SU-DHL-6 (cell line): ENCODE measurements at regions not wholly inside any gene's neighbourhood (a gene's known extent, or its start where the extent isn't known, plus 50 kb on each side); places are given as distances from the start of the nearest gene placed in this dataset.

ENCODE experiments used
- EZH2phosphoT487 ChIP-seq: fragments of 200-600 bp; sonication (generic), shearing (Covaris generic); conservative IDR thresholded peaks from 2 replicates; pipeline ENCODE4 v1.6.1; 2018; ENCODE audit warnings: mild to moderate bottlenecking, antibody characterized with exemption, low read length, moderate library complexity, mixed read lengths
- TF ChIP-seq, protein P1 (sequence below): fragments of 200-600 bp; sonication (generic); IDR thresholded peaks from one replicate; pipeline ENCODE4 v1.5.1; 2017; ENCODE audit warnings: antibody characterized with exemption, mild to moderate bottlenecking, low read length, moderate library complexity; ENCODE audit not compliant: insufficient read depth, poor library complexity, severe bottlenecking

GRCh38 chr16:76201385-76201784, 75.8 kb upstream of the CNTNAP4 start:
- TF ChIP-seq, protein P1, sequence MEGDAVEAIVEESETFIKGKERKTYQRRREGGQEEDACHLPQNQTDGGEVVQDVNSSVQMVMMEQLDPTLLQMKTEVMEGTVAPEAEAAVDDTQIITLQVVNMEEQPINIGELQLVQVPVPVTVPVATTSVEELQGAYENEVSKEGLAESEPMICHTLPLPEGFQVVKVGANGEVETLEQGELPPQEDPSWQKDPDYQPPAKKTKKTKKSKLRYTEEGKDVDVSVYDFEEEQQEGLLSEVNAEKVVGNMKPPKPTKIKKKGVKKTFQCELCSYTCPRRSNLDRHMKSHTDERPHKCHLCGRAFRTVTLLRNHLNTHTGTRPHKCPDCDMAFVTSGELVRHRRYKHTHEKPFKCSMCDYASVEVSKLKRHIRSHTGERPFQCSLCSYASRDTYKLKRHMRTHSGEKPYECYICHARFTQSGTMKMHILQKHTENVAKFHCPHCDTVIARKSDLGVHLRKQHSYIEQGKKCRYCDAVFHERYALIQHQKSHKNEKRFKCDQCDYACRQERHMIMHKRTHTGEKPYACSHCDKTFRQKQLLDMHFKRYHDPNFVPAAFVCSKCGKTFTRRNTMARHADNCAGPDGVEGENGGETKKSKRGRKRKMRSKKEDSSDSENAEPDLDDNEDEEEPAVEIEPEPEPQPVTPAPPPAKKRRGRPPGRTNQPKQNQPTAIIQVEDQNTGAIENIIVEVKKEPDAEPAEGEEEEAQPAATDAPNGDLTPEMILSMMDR = no peak
- TF ChIP-seq EZH2phosphoT487 = no peak
